ENCODE measurements at regions not wholly inside any gene's neighbourhood (a gene's known extent, or its start where the extent isn't known, plus 50 kb on each side); places are given as distances from the start of the nearest gene placed in this dataset.
"Not testable (repeated sequence)": the region's sequence is repeated elsewhere in the genome, so short reads cannot be mapped to it uniquely, and the experiment has no call there.

DNA sequence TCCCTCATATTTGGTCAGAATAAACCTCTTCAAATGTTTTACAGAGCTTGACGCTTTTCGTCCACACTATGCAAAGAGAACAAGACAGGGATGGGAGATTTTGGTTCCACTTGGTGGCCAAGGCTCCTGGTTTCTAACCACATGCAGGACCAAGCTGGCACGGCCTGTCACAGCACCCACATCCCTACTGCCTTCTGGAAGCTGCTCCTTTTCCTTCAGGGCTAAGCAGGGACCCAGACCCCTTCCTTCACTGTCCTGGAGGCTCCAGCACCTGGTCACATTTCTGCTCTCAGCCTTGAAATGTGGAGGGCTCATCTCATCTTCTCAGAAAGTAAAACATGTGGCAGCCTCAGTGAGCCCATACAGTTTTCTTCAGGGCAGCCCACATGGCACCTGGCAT, 50.4 kb upstream of the ARHGEF7 start:
- no peak for FAIRE-seq

DNA sequence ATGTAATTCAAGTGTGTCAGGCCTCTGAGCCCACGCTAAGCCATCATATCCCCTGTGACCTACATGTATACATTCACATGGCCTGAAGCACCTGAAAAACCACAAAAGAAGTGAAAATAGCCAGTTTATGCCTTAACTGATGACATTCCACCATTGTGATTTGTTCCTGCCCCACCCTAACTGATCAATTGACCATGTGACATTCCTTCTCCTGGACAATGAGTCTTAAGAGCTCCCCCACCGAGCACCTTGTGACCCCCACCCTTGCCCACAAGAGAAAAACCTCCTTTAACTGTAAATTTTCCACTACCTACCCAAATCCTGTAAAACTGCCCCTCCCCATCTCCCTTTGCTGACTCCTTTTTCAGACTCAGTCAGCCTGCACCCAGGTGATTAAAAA, 52.1 kb upstream of the ARHGEF7 start:
- no peak for FAIRE-seq
- DNase-seq (ENCODE audit: low spot score in 2 of 2): no peak

More for the DNA sequence above, 50.4 kb upstream of the ARHGEF7 start:
- DNase-seq (ENCODE audit: low spot score in 2 of 2): no peak

- DNase-seq (ENCODE audit: low spot score in 2 of 2): no peak
- no peak for FAIRE-seq
Measured at GRCh38 chr13:111062305-111062704, 52.8 kb upstream of the ARHGEF7 start.

GRCh38 chr13:111061358-111062045, 53.6 kb upstream of the ARHGEF7 start:
- DNase-seq (ENCODE audit: low spot score in 2 of 2) (no peak), FAIRE-seq (no peak)

DNA sequence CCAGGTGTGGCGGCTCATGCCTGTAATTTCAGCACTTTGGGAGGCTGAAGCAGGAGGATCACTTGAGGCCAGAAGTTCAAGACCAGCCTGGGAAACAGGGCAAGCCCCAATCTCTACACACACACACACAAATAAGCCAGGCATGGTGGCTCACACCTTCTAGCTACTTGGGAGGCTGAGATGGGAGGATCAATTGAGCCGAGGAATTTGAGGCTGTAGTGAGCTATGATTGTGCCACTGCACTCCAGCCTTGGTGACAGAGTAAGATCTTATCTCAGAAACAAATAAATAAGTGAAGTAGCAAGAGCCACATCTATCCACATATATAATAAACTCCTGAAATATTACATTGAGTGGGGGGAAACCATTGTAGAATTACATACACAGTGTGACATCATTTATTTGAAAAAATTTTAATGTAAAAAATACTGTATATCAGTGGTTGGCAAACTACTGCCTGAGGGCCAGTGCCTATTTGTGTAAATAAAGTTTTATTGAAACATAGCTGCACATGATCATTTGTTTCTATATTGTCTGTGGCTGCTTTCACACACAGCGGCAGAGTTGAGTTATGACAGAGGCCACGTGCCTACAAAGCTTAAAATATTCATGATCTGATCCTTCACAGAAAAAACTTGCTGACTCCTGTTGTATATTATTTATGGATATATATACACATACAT, 54.7 kb upstream of the ARHGEF7 start:
- DNase-seq (ENCODE audit: low spot score in 2 of 2) (no peak), FAIRE-seq (no peak)

DNA sequence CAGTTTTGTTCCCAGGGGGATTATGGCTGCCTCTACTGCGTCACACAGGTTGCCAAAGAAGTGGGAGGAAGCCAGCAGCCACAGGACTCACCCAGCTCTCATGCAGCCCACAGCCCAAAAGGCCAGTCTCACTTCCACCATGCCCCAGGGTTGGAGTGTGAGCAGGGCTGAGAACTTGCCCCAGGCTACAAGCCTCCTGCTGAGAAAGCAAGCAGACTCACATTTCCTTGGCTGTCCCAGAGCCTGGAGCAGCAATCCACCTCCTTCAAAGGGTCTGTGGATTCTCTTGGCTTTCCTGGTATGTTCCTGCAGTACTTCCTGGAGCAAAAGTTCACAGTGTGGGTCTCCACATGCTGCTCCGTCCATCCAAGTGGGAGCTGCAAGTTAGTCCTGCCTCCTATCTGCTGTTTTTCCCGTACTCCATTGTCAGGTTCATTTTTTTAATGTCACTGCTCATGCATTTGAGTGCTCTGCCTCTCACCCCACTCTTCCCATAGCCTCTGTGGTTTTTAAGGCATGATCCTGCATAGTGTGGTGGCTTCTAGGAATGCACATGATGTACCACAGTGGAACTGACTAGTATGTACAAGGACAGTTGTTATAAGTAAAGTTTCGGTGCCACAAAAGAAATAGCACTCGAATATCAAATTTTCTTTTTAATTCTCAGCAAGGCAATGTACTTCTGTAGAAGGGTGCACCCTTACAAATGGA, 56.2 kb upstream of the ARHGEF7 start:
- no peak for FAIRE-seq

DNA sequence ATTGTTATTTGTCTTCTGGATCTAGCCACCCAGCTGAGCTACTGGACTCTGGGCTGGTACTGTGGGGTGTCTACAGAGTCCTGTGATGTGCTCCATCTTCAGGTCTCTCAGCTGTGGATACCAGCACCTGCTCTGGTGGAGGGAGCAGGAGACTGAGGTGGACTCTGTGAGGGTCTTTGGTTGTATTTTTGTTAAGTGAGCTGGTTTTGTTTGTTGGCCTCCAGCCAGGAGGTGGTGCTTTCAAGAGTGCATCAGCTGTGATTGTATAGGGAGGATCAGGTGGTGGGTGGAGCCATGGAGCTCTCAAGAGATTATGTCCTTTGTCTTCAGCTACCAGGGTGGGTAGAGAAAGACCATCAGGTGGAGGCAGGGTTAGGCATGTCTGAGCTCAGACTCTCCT, 56.8 kb upstream of the ARHGEF7 start:
- not testable (repeated sequence) for DNase-seq (ENCODE audit: low spot score in 2 of 2); FAIRE-seq

More for the DNA sequence above, 56.2 kb upstream of the ARHGEF7 start:
- no peak for DNase-seq (ENCODE audit: low spot score in 2 of 2)

DNA sequence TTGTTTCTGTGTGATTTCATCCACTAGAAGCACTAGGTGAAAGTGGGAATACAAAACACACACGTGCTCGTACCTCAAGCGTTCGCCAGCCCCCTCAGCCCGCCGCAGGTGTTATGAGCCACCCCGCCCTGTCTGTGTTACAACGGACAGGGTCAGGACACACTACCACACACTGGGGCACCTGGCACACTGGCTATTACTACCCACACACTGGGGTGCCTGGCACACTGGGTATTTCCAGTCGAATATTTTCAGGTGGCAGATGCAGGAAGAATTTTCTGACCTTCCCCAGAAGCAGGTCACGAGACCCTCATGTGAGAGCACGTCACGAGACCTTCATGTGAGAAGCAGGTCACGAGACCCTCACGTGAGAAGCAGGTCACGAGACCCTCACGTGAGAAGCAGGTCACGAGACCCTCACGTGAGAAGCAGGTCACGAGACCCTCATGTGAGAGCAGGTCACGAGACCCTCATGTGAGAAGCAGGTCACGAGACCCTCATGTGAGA, 63.3 kb upstream of the ARHGEF7 start:
- not testable (repeated sequence) for FAIRE-seq; DNase-seq (ENCODE audit: low spot score in 2 of 2)

DNA sequence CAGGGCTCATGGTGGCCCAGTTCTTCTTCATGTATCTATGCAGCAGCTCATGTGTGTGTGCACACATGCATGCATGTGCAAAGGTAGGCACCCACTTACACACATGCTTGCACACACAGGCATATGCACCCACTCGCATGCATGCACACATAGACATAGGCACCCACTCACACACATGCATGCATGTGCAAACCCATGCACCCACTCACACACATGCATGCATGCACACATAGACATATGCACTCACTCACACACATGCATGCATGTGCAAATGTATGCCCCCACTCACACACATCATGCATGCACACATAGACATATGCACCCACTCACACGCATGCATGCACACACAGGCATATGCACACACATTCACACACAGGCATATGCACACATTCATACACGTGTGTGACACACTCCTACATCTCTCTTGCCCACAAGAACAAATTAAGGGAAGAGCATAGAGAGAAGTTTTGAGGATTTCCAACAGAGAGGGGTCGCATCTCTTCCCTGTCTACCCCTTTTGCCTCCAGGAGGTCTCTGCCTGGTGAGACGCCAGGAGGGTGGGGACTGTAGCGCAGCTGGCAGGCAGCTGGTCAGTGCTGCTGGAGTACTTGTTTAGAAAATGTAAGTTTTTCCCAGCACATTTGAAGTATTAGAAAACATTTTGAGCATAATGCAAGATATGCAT, 63.9 kb upstream of the ARHGEF7 start:
- FAIRE-seq: no peak
- DNase-seq (ENCODE audit: low spot score in 2 of 2): no peak

DNA sequence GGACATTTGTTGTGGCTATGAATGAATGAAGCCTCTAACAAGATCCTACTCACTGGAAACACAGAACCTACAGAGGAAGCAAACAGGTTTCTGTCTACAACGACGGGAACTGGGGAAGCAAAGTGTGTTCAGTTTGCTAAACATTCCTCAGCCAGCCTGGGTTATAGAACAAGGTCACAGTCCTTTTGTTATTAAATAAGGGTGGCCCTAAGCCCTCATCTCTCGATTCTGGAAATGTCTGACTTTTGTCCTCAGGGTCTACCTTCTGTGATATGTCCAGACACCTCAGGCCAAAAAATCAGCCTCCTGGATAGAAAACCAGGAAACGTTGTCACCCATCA, 64.6 kb upstream of the ARHGEF7 start:
- no peak for DNase-seq (ENCODE audit: low spot score in 2 of 2)

DNA sequence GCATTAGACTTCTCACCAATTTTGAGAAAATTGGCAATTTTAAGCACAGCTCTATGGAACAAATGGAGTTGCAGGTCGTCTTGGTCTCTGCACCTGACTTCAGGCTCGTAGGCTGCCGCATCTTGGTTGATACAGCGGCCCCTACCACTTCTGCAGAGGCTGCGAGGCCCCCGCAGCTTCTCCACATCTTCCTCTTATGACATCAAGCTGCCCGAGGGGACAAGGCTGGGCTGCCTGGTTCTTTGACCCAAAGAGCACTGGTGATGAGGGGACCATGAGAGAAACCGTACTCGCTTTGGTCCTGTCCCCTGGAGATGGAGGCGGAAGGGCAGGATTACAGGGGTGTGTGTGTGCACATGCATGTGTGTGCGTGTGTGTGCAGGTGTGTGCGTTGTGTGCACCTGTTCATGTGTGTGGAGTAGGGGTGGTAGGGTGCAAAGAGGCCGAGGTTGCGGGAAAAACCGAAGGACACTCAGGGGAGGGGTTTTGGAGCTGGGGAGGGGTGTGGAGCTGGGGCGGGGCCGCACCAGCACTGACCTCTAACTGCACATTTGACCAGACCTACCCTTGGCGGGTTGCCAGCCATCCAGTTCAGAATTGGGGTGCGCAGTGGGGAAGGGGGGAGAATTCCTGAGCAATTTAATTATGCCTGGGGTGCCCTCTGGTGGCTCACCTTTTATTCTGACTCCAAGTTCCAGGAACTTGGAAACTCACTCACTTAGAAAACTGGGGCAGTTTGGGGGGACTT, 65.1 kb upstream of the ARHGEF7 start:
- peak in 1 of 2 donors; percentile 50 for DNase-seq (ENCODE audit: low spot score in 2 of 2)
- no peak for FAIRE-seq

More for the DNA sequence above, 64.6 kb upstream of the ARHGEF7 start:
- FAIRE-seq: no peak

DNA sequence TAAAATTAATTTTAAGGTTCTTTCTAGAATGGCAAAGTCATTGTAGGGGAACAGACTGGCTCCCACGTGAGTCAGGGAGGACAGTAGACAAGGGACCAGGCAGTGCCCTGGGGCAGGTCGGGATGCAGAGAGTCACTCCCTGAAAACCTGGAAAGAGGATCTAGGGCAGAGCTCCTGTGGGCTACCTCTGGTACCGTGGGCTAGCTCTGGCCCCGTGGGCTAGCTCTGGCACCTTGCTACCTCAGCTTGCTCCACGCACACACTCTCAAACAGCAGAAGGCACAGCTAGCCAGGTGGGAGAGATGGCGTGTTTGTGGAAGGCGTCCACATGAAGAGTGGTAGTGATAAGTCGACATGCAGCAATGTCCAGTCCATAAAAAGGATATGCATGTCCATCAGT, 66.7 kb upstream of the ARHGEF7 start:
- DNase-seq (ENCODE audit: low spot score in 2 of 2) (no peak), FAIRE-seq (no peak)

DNA sequence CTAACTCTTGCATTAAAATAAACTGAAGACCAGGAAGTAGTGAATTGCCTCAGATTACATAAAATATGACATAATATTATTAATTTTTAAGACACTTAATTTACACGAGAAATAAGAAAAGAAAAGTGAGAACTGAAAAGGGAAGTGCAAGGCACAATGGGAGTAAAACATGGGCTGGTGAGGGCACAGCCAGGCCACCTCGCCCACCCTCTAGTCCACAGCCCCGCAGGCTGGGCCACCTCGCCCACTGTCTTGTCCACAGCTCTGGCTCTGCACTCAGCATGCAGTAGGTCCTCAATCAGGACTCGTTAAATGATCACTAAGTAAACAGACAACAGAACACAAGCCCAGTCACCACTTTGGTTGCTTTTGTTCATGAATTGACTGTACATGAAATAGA, 67.8 kb upstream of the ARHGEF7 start:
- no peak for FAIRE-seq
- no peak for DNase-seq (ENCODE audit: low spot score in 2 of 2)

- FAIRE-seq: no peak
- no peak for DNase-seq (ENCODE audit: low spot score in 2 of 2)
Measured at GRCh38 chr13:111046590-111047141, 68.4 kb upstream of the ARHGEF7 start.

GRCh38 chr13:111045170-111045569, 69.9 kb upstream of the ARHGEF7 start:
- no peak for DNase-seq (ENCODE audit: low spot score in 2 of 2)
- FAIRE-seq: no peak

DNA sequence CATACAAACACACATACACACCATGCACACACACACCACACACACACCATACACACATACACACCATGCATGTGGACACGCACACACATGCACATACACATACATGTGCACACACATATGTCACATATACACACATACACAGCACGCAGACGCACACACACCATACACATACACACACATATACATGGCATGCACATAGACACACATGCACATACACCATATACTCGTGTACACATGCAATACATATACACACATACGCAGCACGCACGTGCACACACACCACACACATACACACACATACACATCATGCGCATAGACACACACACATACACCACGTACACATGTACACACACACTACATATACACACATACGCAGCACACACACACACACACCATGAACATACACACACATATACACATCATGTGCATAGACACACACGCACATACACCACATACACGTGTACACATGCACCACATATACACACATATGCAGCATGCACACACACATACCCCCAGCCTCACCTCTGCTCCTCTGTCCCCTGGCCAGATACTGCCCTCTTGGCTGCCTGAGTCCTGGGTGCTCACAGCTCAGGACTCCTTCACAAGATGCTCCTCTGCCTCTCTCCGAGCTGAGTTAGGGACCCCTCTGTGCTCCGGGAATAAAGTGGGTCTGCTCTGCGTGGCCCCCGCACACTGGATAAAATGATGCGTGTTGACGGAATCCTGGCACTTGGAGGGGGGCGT, 70.9 kb upstream of the ARHGEF7 start:
- DNase-seq (ENCODE audit: low spot score in 2 of 2): no peak
- no peak for FAIRE-seq

DNA sequence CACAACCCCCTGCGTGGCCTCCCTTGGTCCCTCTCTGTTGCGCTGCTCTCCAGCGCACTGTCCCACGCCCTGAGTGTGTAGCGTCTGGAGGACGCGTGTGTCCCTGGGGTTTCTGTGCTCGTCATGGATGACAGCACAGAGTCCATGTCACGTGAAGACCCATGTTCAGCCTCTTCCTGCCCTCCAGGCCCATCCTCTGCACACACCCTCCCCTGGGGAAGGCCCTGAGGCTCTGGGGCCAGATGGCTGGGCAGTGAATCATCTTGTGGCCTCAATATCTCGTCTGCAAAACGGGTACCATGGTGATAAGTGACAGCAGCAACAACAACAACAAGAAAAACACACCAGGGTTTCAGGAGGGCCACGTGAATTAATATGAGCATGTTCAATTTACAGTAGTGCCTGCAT, 71.5 kb upstream of the ARHGEF7 start:
- FAIRE-seq: no peak
- DNase-seq (ENCODE audit: low spot score in 2 of 2): no peak

DNA sequence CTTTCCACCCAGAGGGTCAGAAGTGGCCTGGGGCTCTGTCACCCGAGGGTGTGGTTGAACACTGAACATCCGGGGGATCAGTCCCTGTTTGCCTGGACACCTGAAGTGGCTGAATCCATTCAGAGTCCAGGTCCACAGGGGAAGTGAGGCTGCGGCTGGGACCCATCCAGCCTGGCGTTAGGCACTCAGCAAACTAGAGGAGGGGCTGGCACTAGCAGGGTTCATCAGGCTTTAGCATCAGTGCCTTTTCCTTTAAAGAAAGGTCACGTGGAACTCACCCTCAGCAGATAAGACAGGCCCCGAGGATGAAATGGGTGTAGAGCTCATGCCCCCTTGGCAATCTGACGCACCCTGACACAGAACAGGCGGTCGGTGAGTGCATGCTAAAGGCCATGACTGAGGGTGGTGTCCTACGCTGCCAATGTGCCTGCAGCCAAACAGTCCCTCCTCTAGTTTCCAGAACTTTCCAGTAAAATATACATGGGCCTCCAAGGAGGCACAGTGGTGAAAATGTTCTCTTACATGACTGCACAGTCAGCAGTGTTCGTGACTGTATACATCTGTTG, 72.4 kb upstream of the ARHGEF7 start:
- FAIRE-seq (no peak), DNase-seq (ENCODE audit: low spot score in 2 of 2) (no peak)

- no peak for FAIRE-seq
- DNase-seq (ENCODE audit: low spot score in 2 of 2): no peak
Measured at GRCh38 chr13:111040830-111041229, 74.3 kb upstream of the ARHGEF7 start.

Data from frontal cortex (tissue), 3 donors.